ENCODE measurements at regions not wholly inside any gene's neighbourhood (a gene's known extent, or its start where the extent isn't known, plus 50 kb on each side); places are given as distances from the start of the nearest gene placed in this dataset.

DNA sequence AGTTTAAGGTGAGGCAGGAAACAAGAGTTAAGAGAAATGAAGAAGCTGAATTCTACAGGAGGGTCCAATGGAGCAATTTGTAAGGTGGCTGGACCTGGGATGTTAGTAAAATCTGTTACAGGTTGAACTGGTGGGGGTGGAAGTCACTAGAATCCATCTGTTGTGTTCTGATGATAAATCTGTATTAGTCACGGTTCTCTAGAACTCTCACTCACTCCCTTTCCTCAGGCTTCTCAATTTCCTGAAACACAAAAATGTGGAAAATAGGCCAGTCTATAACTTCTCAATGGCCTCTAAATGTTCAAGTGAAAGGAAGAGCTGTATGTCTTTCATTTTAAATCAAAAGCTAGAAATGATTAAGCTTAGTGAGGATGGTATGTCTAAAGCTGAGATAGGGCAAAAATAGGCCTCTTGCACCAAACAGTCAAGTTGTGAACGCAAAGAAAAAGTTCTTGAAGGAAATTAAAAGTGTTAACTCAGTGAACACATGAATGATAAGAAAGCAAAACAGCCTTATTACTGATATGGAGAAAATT lies 180.2 kb upstream of the CBLB start:
- DNase-seq (ENCODE audit: low spot score) = no peak
- TF ChIP-seq, protein P1, sequence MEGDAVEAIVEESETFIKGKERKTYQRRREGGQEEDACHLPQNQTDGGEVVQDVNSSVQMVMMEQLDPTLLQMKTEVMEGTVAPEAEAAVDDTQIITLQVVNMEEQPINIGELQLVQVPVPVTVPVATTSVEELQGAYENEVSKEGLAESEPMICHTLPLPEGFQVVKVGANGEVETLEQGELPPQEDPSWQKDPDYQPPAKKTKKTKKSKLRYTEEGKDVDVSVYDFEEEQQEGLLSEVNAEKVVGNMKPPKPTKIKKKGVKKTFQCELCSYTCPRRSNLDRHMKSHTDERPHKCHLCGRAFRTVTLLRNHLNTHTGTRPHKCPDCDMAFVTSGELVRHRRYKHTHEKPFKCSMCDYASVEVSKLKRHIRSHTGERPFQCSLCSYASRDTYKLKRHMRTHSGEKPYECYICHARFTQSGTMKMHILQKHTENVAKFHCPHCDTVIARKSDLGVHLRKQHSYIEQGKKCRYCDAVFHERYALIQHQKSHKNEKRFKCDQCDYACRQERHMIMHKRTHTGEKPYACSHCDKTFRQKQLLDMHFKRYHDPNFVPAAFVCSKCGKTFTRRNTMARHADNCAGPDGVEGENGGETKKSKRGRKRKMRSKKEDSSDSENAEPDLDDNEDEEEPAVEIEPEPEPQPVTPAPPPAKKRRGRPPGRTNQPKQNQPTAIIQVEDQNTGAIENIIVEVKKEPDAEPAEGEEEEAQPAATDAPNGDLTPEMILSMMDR (IDR thresholded peaks at IDR 0.05) = no peak
- H3K27ac ChIP-seq = no peak overlapping the region
- H3K4me3 ChIP-seq = no peak overlapping the region

DNA sequence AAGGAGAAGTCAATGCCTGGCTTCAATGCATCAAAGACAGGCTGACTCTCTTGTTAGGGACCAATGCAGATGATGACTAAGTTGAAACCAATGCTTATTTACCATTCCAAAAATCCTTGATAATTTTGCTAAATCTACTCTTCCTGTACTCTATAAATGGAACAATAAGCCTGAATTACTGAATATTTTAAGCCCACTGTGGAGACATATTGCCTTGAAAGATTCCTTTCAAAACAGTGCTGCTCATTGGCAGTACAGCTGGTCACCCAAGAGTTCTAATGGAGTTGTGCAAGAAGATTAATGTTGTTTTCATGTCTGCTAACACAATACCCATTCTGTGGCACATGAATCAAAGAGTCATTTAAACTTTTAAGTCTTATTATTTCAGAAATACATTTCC lies 181.0 kb upstream of the CBLB start:
- DNase-seq (ENCODE audit: low spot score) = no peak
- Histone ChIP-seq H3K4me3 (no peak overlapping the region), H3K27ac (no peak overlapping the region)
- TF ChIP-seq, protein P1 (IDR thresholded peaks at IDR 0.05) = no peak

DNA sequence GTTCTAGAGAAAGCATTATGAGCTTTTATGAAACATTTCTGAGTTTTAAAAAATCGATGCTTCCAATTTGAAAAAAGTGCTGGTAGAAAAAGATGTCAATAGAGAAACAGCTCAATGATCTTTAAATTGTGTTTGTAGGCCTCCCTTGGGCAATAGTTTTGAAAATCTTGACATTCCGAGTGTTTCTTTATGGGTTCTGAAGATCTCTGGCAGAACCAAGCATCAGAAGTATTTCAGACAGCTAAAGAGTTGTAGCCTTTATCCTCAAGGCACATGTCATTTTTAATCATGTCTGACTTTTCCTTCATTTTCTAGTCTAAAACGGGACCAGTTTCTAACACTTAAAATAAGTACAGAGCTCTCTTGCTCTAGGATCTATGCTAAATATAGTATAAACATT lies 188.1 kb upstream of the CBLB start:
- DNase-seq (ENCODE audit: low spot score) = no peak

DNA sequence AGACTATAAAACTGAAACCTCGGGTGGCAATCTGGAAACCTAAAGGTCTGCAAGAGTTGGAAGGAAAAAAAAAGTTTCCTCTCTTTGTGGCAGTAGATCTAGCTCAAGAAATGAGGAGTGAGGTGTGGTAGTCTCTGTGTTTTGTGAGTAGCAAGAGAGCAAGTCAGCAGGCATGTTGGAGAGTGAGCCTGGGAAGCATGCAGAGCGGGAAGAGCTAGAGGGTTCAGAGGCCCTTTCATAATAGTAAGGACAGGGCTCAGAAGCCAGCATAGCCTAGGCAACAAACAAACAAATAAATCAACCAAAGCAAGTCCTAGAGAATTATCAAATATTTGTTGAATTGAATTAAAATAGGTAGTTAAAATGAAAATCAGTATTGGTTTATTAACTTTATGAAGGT lies 189.7 kb upstream of the CBLB start:
- TF ChIP-seq, protein P1 (IDR thresholded peaks at IDR 0.05) = no peak
- DNase-seq (ENCODE audit: low spot score) = no peak
- no peak overlapping the region for H3K27ac ChIP-seq

More for the DNA sequence above, 188.1 kb upstream of the CBLB start:
- TF ChIP-seq, protein P1 (IDR thresholded peaks at IDR 0.05) = no peak
- Histone ChIP-seq H3K27ac (no peak overlapping the region), H3K4me3 (no peak overlapping the region)

DNA sequence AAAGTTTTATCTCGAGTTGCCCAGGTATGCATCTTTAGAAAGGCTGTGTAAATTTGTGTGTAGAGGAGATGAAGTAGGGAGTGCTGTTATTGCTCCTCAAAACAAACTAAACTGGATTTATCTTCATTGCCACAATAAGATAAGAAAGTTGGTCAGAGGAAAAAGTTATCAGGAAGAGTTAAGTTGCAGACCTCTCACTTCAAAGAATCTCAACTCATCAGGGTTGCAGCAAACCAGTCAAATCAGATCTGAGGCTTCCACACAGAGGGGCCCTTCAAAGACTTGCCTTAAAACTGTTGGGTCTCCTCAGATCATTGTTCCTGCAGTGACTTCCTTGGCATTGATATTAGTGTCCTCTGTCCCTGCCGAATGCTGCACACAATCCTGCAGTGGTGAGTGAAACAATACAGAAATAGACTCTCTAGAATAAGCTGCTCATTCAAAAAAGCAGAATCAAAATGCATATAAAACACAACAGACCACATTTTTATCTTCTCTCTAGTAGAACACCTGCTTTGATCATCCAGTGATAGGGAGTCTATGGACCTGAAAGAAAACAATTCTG lies 191.2 kb upstream of the CBLB start:
- H3K27ac ChIP-seq = no peak overlapping the region
- DNase-seq (ENCODE audit: low spot score) = no peak
- H3K4me3 ChIP-seq = no peak overlapping the region
- TF ChIP-seq, protein P1 (IDR thresholded peaks at IDR 0.05) = no peak

More for the DNA sequence above, 189.7 kb upstream of the CBLB start:
- no peak overlapping the region for H3K4me3 ChIP-seq

DNA sequence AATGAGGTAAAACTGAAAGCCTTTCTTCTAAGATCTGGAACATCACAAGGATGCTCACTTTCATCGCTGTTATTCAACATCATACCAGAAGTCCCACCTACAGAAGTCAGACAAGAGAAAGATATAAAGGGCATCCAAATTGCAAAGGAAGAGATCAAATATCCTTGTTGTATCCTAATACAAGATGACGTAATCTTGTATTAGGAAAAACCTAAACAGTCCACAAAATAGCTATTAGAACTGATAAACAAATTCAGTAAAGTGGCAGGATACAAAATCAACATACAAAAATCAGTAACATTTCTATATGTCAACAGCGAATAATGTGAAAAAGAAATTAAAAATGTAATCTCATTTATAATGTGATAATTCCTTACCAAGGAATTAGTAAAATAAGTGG lies 195.1 kb upstream of the CBLB start:
- Histone ChIP-seq H3K27ac (no peak overlapping the region), H3K4me3 (no peak overlapping the region)
- DNase-seq (ENCODE audit: low spot score) = no peak
- TF ChIP-seq, protein P1 (IDR thresholded peaks at IDR 0.05) = no peak

DNA sequence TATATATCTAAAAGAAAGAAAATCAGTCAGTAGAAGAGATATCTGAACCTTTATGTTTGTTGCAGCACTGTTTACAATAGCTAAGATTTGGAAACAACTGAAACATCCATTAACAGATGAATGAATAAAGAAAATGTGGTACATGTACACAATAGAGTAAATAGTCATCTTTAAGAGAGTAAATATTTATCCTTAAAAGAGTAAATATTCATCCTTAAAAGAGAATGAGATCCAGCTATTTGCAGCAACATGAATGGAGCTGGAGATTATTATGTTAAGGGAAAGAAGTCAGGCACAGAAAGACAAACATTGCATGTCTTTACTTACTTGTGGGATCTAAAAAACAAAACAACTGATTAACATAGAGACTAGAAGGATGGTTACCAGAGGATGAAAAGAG lies 197.0 kb upstream of the CBLB start:
- Histone ChIP-seq H3K27ac (no peak overlapping the region), H3K4me3 (no peak overlapping the region)
- TF ChIP-seq, protein P1 (IDR thresholded peaks at IDR 0.05) = no peak
- DNase-seq (ENCODE audit: low spot score) = no peak
